ENCODE measurements at regions not wholly inside any gene's neighbourhood (a gene's known extent, or its start where the extent isn't known, plus 50 kb on each side); places are given as distances from the start of the nearest gene placed in this dataset.

DNA sequence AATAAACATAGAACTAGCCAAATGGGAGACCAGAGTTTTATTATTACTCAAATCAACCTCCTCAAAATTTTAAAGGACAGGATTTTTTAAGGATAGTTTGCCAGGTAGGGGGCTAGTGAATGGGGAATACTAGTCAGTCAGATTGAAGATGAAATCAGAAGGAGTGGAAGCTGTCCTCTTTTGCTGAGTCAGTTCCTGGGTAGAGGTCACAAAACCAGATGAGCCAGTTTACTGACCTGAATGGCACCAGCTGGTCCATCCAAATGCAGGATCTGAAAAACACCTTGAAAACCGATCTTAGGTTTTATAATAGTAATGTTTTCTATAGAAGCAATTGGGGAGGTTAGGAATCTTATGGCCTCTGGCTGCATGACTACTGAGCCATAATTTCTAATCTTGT lies 558.2 kb downstream of the PKHD1 start:
- TF ChIP-seq CTCF (IDR thresholded peaks at IDR 0.05) (no peak), POLR2A (IDR thresholded peaks at IDR 0.05) (no peak)

All from esophagus squamous epithelium (tissue), 4 donors.